ENCODE measurements at regions not wholly inside any gene's neighbourhood (a gene's known extent, or its start where the extent isn't known, plus 50 kb on each side); places are given as distances from the start of the nearest gene placed in this dataset.

DNA sequence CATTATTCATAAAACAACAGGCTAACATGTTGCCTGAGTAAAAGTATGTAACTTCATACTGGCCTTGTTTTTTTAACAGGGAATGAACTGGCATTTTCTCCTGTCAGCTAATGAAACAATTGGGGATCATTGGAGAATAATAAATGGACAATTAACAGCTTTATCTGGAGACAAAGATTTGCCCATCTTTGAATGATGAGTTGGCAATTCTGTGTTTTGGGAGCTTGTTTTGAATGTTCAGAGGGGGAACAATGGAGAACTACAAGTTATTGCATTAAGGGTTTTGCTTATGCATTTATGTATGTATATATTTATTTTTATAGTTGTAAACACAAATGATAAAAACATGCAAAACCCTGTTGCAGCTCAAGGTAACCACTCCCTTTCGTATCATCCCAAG, 150.3 kb downstream of the CBLN4 start:
- no peak for TF ChIP-seq EP300 (IDR thresholded peaks at IDR 0.05; ENCODE audit: borderline replicate concordance)
- TF ChIP-seq TAF1 (IDR thresholded peaks at IDR 0.05; ENCODE audit: low read depth), result no peak
- no peak for TF ChIP-seq NFIC (IDR thresholded peaks at IDR 0.05)
- TF ChIP-seq CEBPB (IDR thresholded peaks at IDR 0.05), result no peak
- no peak for TF ChIP-seq TCF12 (IDR thresholded peaks at IDR 0.05; ENCODE audit: low read depth)
- no peak for TF ChIP-seq EGR1 (IDR thresholded peaks at IDR 0.05)
- TF ChIP-seq, protein P1, sequence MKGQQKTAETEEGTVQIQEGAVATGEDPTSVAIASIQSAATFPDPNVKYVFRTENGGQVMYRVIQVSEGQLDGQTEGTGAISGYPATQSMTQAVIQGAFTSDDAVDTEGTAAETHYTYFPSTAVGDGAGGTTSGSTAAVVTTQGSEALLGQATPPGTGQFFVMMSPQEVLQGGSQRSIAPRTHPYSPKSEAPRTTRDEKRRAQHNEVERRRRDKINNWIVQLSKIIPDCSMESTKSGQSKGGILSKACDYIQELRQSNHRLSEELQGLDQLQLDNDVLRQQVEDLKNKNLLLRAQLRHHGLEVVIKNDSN (IDR thresholded peaks at IDR 0.05), result no peak
- TF ChIP-seq RAD21 (IDR thresholded peaks at IDR 0.05; ENCODE audit: low read depth), result no peak
- no peak for TF ChIP-seq TEAD4 (IDR thresholded peaks at IDR 0.05)
- TF ChIP-seq, protein P2, sequence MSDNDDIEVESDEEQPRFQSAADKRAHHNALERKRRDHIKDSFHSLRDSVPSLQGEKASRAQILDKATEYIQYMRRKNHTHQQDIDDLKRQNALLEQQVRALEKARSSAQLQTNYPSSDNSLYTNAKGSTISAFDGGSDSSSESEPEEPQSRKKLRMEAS (IDR thresholded peaks at IDR 0.05), result no peak

DNA sequence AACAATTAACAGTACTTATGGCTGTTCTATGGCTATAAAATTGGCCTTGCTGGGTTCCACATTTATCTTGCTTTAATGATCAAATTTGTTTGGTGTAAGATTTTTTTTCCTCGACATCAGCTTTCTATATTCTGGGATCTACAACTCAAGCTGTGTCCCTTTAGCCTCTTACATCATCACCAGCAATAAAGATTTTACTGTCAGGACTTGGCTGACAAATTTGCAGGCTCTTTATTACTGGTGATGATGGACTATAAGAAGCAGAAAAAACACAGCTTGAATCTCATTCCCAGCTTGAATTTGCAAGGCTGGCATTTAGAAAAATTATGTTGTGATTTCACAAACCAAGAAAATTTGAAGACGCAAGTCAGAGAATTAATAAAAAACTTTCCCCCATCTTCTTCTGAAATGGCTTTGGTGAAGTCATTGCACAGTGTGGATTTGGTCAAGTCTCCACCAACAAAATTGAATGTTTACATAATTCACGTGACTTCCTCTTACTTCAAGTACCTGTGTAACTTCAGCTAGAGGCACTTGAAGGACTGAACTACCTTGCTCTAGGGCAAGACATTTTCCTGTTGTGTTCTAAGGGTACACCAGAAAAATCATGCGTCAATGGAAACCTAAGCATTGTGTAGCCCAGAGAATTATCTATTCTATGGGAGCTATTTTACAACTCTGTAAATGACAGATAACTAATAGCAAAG, 175.0 kb downstream of the CBLN4 start:
- TF ChIP-seq TAF1 (IDR thresholded peaks at IDR 0.05; ENCODE audit: low read depth), result no peak
- TF ChIP-seq, protein P1 (IDR thresholded peaks at IDR 0.05), result no peak
- TF ChIP-seq CEBPB (IDR thresholded peaks at IDR 0.05), result no peak
- no peak for TF ChIP-seq ZBTB7A (IDR thresholded peaks at IDR 0.05; ENCODE audit: low read depth)
- no peak for TF ChIP-seq FOXM1 (IDR thresholded peaks at IDR 0.05; ENCODE audit: borderline replicate concordance, low read depth)
- TF ChIP-seq, protein P3, sequence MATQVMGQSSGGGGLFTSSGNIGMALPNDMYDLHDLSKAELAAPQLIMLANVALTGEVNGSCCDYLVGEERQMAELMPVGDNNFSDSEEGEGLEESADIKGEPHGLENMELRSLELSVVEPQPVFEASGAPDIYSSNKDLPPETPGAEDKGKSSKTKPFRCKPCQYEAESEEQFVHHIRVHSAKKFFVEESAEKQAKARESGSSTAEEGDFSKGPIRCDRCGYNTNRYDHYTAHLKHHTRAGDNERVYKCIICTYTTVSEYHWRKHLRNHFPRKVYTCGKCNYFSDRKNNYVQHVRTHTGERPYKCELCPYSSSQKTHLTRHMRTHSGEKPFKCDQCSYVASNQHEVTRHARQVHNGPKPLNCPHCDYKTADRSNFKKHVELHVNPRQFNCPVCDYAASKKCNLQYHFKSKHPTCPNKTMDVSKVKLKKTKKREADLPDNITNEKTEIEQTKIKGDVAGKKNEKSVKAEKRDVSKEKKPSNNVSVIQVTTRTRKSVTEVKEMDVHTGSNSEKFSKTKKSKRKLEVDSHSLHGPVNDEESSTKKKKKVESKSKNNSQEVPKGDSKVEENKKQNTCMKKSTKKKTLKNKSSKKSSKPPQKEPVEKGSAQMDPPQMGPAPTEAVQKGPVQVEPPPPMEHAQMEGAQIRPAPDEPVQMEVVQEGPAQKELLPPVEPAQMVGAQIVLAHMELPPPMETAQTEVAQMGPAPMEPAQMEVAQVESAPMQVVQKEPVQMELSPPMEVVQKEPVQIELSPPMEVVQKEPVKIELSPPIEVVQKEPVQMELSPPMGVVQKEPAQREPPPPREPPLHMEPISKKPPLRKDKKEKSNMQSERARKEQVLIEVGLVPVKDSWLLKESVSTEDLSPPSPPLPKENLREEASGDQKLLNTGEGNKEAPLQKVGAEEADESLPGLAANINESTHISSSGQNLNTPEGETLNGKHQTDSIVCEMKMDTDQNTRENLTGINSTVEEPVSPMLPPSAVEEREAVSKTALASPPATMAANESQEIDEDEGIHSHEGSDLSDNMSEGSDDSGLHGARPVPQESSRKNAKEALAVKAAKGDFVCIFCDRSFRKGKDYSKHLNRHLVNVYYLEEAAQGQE (IDR thresholded peaks at IDR 0.05; ENCODE audit: low read depth), result no peak
- no peak for TF ChIP-seq EGR1 (IDR thresholded peaks at IDR 0.05)
- TF ChIP-seq, protein P2 (IDR thresholded peaks at IDR 0.05), result no peak
- TF ChIP-seq TCF12 (IDR thresholded peaks at IDR 0.05; ENCODE audit: low read depth), result no peak
- no peak for TF ChIP-seq TEAD4 (IDR thresholded peaks at IDR 0.05)

DNA sequence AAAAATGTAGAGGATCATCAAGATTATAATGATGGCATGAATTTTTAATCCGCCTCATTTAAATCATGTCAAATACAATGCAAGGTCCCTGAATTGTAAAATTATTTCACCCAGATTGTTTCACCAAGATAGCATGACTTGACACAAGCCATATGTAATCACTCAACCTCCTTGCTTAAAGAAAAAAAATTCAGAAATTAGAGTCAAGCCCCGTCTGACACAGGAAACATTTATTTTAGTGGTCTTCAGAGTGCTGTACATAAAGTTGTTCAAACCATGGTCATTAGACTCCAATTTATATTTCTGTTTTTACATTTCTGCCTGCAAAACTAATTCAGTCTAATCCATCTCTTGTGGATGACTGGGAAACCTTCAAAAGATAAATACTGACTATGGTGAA, 200.2 kb downstream of the CBLN4 start:
- no peak for TF ChIP-seq TCF12 (IDR thresholded peaks at IDR 0.05; ENCODE audit: low read depth)
- TF ChIP-seq, protein P3 (IDR thresholded peaks at IDR 0.05; ENCODE audit: low read depth), result no peak
- TF ChIP-seq TAF1 (IDR thresholded peaks at IDR 0.05; ENCODE audit: low read depth), result no peak
- TF ChIP-seq FOXM1 (IDR thresholded peaks at IDR 0.05; ENCODE audit: borderline replicate concordance, low read depth), result no peak
- TF ChIP-seq ZBTB7A (IDR thresholded peaks at IDR 0.05; ENCODE audit: low read depth), result no peak
- TF ChIP-seq RAD21 (IDR thresholded peaks at IDR 0.05; ENCODE audit: low read depth), result no peak
- no peak for TF ChIP-seq NFIC (IDR thresholded peaks at IDR 0.05)
- no peak for TF ChIP-seq TEAD4 (IDR thresholded peaks at IDR 0.05)
- no peak for TF ChIP-seq CEBPB (IDR thresholded peaks at IDR 0.05)
- no peak for TF ChIP-seq YY1 (IDR thresholded peaks at IDR 0.05; ENCODE audit: low read depth)
- no peak for TF ChIP-seq EP300 (IDR thresholded peaks at IDR 0.05; ENCODE audit: borderline replicate concordance)
- TF ChIP-seq, protein P2 (IDR thresholded peaks at IDR 0.05), result no peak
- TF ChIP-seq CREB1 (IDR thresholded peaks at IDR 0.05; ENCODE audit: low read depth), result no peak
- TF ChIP-seq EGR1 (IDR thresholded peaks at IDR 0.05), result no peak

DNA sequence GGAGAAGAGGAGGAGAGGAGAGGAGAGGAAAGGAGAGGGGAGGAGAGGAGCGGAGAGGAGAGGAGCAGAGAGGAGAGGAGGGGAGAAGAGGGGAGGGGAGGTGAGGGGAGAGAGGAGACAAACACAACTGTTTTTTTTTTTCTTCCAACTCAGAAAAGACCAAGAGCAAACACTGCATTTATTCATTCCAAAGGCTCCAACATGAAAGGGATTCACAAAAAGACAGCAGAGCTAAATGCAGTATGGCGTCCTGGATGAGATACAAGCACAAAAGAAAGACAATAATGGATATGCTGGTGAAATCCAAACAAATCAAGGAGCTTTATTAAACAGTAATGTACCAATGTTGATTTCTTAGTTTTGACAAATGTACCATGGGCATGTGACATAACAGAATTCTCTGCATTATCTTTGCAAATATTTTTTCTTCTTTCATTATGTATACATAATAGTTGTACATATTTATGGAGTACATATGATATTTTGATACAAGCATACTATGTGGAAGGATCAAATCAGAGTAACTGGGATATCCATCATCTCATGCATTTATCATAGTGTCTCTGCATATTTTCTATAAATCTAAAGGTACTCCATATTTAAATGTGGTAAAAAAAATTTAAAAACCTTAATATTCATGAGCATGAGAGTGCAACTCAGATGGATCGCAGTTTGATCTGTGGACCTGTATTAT, 204.6 kb downstream of the CBLN4 start:
- no peak for TF ChIP-seq NFIC (IDR thresholded peaks at IDR 0.05)
- TF ChIP-seq TAF1 (IDR thresholded peaks at IDR 0.05; ENCODE audit: low read depth), result no peak

DNA sequence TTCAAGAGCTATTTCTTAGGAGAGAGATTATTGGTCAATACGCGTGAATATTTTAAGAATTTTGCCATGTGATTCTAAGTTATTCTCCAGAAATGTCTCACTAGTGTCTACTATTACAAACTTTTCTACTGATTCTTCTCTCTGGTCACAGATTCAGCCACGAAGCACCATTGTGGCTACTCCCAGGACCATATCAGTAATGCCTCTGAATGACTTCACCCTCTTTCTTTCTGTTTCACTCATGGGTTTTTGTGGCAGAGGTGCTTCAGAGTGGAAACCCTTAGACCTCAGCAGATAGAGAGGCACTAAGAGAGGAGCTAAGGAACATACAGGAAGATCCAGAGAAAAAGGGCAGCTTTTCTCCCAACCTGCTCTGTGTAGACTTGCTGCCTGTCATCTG, 211.3 kb downstream of the CBLN4 start:
- TF ChIP-seq EGR1 (IDR thresholded peaks at IDR 0.05), result no peak

DNA sequence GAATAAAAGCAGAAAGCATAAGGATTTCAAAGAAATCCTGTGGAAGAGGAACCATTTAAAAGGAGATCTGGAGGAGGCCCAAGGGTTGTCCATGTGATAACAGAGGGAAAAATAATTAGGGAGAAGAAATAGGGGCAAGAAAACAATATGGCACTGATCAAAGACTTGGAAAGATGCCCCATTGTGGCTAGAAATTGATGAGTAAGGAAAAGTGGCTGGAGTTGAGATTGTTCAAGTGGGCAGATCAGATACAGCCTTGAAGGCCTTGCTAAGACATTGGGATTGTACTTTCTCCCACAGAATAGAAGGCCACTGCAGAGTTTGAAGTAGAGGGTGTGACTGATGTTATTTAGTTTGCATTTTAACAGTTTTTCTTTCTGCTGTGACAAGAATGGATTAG, 213.3 kb downstream of the CBLN4 start:
- TF ChIP-seq, protein P3 (IDR thresholded peaks at IDR 0.05; ENCODE audit: low read depth), result no peak
- TF ChIP-seq, protein P1 (IDR thresholded peaks at IDR 0.05), result no peak
- no peak for TF ChIP-seq TCF12 (IDR thresholded peaks at IDR 0.05; ENCODE audit: low read depth)
- no peak for TF ChIP-seq TAF1 (IDR thresholded peaks at IDR 0.05; ENCODE audit: low read depth)
